ENCODE measurements at regions not wholly inside any gene's neighbourhood (a gene's known extent, or its start where the extent isn't known, plus 50 kb on each side); places are given as distances from the start of the nearest gene placed in this dataset.

- no peak overlapping the region for H3K27ac ChIP-seq
- no peak for TF ChIP-seq CTCF (conservative IDR thresholded peaks at IDR 0.05)
Observed at GRCh38 chr17:77872199-77872598, 86.3 kb upstream of the TNRC6C start.

GRCh38 chr17:77872714-77873499, 85.6 kb upstream of the TNRC6C start:
- TF ChIP-seq CTCF (conservative IDR thresholded peaks at IDR 0.05) = no peak
- H3K27ac ChIP-seq = no peak overlapping the region

- no peak overlapping the region for H3K27ac ChIP-seq
Observed at GRCh38 chr17:77873500-77874302, 84.8 kb upstream of the TNRC6C start.

GRCh38 chr17:77874303-77875050, 84.0 kb upstream of the TNRC6C start:
- TF ChIP-seq CTCF (conservative IDR thresholded peaks at IDR 0.05) = no peak
- H3K27ac ChIP-seq = no peak overlapping the region

More at GRCh38 chr17:77873500-77874302, 84.8 kb upstream of the TNRC6C start:
- no peak for TF ChIP-seq CTCF (conservative IDR thresholded peaks at IDR 0.05)

GRCh38 chr17:77875051-77875780, 83.3 kb upstream of the TNRC6C start:
- no peak for TF ChIP-seq CTCF (conservative IDR thresholded peaks at IDR 0.05)
- no peak overlapping the region for H3K27ac ChIP-seq

GRCh38 chr17:77875881-77876509, 82.5 kb upstream of the TNRC6C start:
- TF ChIP-seq CTCF (conservative IDR thresholded peaks at IDR 0.05) = no peak
- H3K27ac ChIP-seq = no peak overlapping the region

Data from VCaP (cell line).